B cell (primary cell): ENCODE measurements at regions not wholly inside any gene's neighbourhood (a gene's known extent, or its start where the extent isn't known, plus 50 kb on each side); places are given as distances from the start of the nearest gene placed in this dataset.

Experiments used
- ATAC-seq: fragments of 200-7000 bp; cut with Tn5 transposase; one replicate; pipeline ENCODE4 v1.10.0; 2021; ENCODE audit warnings: low read depth, mild to moderate bottlenecking, moderate number of reproducible peaks, moderate library complexity
- CTCF ChIA-PET: fragments of 350-600 bp; sonication (Branson Sonifier 250); formaldehyde crosslinking; loops from one replicate; lab custom pipeline; 2021; ENCODE audit warnings: antibody characterized with exemption, inconsistent platforms; lab: Charles Lee
- POLR2A ChIA-PET: fragments of 350-600 bp; sonication (Branson Sonifier 250); formaldehyde crosslinking; loops from one replicate; lab custom pipeline; 2021; ENCODE audit warnings: antibody characterized with exemption; lab: Charles Lee
- DNase-seq: peaks from one replicate; pipeline ENCODE4 v3.0.0; 2013
- H2AFZ ChIP-seq: 2 replicates; pipeline ENCODE4 v1.6.1; 2012; ENCODE audit warnings: mild to moderate bottlenecking, low read depth, low read length; ENCODE audit not compliant: insufficient read depth, poor library complexity, severe bottlenecking
- H3K27ac ChIP-seq, 2 donors: 1 replicate in 1 of 2; 2 replicates in 1 of 2; pipeline ENCODE4 v1.5.1; 2012 to 2013; ENCODE audit warnings: low read length in 2 of 2, mild to moderate bottlenecking in 2 of 2, moderate library complexity in 1 of 2
- H3K27me3 ChIP-seq, 4 experiments: fragments of 200-600 bp in 1 of 4; sonication (generic) in 1 of 4; replicated peaks in 1 of 4; 1 replicate in 2 of 4; 2 replicates in 2 of 4; pipeline versions ENCODE4 v1.6.1 to v1.7.0; 2013 to 2016; ENCODE audit warnings: low read length in 3 of 4, mild to moderate bottlenecking in 2 of 4, mixed read lengths in 1 of 4, moderate library complexity in 1 of 4; ENCODE audit not compliant: insufficient read depth in 4 of 4, control insufficient read depth in 3 of 4; ENCODE audit errors: control extremely low read depth in 1 of 4
- H3K36me3 ChIP-seq, 2 experiments: replicated peaks in 1 of 2; 1 replicate in 1 of 2; 2 replicates in 1 of 2; pipeline versions ENCODE4 v1.6.1 to v1.7.1; 2013; ENCODE audit warnings: low read length in 1 of 2; ENCODE audit not compliant: insufficient read depth in 2 of 2, control insufficient read depth in 1 of 2; ENCODE audit errors: control extremely low read depth in 1 of 2, extremely low read depth in 1 of 2
- H3K4me1 ChIP-seq, 2 donors: fragments of 200-600 bp in 1 of 2; sonication (generic) in 1 of 2; 1 replicate in 1 of 2; 2 replicates in 1 of 2; pipeline versions ENCODE4 v1.5.1 to v1.6.1; 2013 to 2017; ENCODE audit warnings: low read length in 2 of 2; ENCODE audit not compliant: control insufficient read depth in 2 of 2, insufficient read depth in 2 of 2
- H3K4me2 ChIP-seq: replicated peaks from 2 replicates; pipeline ENCODE3; 2012; ENCODE audit warnings: mild to moderate bottlenecking, low read depth, low read length; ENCODE audit not compliant: poor library complexity, severe bottlenecking
- H3K4me3 ChIP-seq, 5 experiments: fragments of 200-600 bp in 1 of 5; sonication (generic) in 1 of 5; 1 replicate in 3 of 5; 2 replicates in 2 of 5; pipeline versions ENCODE4 v1.5.1 to v1.7.0; 2011 to 2016; ENCODE audit warnings: low read length in 4 of 5, mild to moderate bottlenecking in 4 of 5, low read depth in 2 of 5, control low read depth in 1 of 5, moderate library complexity in 1 of 5; ENCODE audit not compliant: insufficient read depth in 1 of 5; ENCODE audit errors: control extremely low read depth in 1 of 5, extremely low read depth in 1 of 5
- H3K79me2 ChIP-seq: fragments of 200-600 bp; sonication (generic); one replicate; pipeline ENCODE4 v1.6.0; 2016; ENCODE audit warnings: low read length; ENCODE audit not compliant: control insufficient read depth, insufficient read depth
- H3K9ac ChIP-seq: fragments of 200-600 bp; sonication (generic); 2 replicates; pipeline ENCODE4 v1.6.1; 2017; ENCODE audit warnings: mild to moderate bottlenecking, low read length, moderate library complexity
- H3K9me3 ChIP-seq, 3 donors: one replicate each; pipeline versions ENCODE4 v1.6.1 to v1.7.1; 2013; ENCODE audit warnings: low read length in 2 of 3; ENCODE audit not compliant: control insufficient read depth in 2 of 3, insufficient read depth in 1 of 3; ENCODE audit errors: control extremely low read depth in 1 of 3
- H4K20me1 ChIP-seq: 2 replicates; pipeline ENCODE4 v1.6.0; 2012; ENCODE audit warnings: mild to moderate bottlenecking, low read length; ENCODE audit not compliant: insufficient read depth, control insufficient read depth, poor library complexity, severe bottlenecking
- H3K27ac Mint-ChIP-seq: one replicate; pipeline ENCODE4 v1.8.0; 2021; ENCODE audit warnings: mixed read lengths
- H3K27me3 Mint-ChIP-seq: one replicate; pipeline ENCODE4 v1.8.0; 2021; ENCODE audit warnings: mixed read lengths
- H3K4me1 Mint-ChIP-seq: one replicate; pipeline ENCODE4 v1.8.0; 2021; ENCODE audit warnings: mixed read lengths
- H3K4me3 Mint-ChIP-seq: one replicate; pipeline ENCODE4 v1.8.0; 2021; ENCODE audit warnings: mixed read lengths
- H3K9me3 Mint-ChIP-seq: one replicate; pipeline ENCODE4 v1.8.0; 2022; ENCODE audit warnings: mixed read lengths; ENCODE audit not compliant: insufficient read depth
- EZH2 ChIP-seq: IDR thresholded peaks from 2 replicates; pipeline ENCODE4 v1.6.1; 2012; ENCODE audit warnings: borderline replicate concordance, low read depth, mild to moderate bottlenecking, moderate library complexity, low read length; ENCODE audit not compliant: insufficient read depth, poor library complexity, severe bottlenecking
- WGBS: methylation state at CpG from one replicate; pipeline ENCODE4 v1.1.5; 2013; ENCODE audit warnings: missing lambda C conversion rate; ENCODE audit not compliant: insufficient coverage; 5-methylcytosine and 5-hydroxymethylcytosine counted together
- intact Hi-C: fragments of 100-400 bp; cut with micrococcal nuclease; formaldehyde crosslinking; loops from one replicate; pipeline ENCODE4 v1.10.0; 2022
- TF ChIP-seq, protein P1 (sequence below): fragments of 200-600 bp; IDR thresholded peaks from one replicate; pipeline ENCODE4 v1.8.0; 2022; ENCODE audit warnings: antibody characterized with exemption, mild to moderate bottlenecking

DNA sequence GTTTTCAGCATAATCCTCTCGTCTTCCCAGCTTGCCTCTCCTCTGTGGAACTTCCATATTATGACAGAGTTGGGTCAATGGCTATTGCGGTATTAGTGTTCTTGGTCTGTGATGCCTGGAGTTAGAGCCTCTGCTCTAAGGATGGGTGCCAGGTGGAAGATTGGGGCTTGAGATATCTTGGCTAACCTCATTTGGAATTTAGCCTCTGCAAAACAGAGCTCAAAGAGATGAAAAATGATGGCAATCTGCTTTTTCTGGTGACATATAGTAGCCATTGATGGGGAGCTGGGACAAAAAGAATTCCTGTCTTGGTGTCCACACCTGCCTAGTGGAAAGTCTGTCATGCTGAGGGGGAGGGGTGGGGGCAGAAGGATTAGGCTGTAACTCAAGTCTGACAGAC, 152.1 kb downstream of the RPL10L start:
- H3K9me3 Mint-ChIP-seq = no peaks in the 10 kb centered on the region
- TF ChIP-seq, protein P1, sequence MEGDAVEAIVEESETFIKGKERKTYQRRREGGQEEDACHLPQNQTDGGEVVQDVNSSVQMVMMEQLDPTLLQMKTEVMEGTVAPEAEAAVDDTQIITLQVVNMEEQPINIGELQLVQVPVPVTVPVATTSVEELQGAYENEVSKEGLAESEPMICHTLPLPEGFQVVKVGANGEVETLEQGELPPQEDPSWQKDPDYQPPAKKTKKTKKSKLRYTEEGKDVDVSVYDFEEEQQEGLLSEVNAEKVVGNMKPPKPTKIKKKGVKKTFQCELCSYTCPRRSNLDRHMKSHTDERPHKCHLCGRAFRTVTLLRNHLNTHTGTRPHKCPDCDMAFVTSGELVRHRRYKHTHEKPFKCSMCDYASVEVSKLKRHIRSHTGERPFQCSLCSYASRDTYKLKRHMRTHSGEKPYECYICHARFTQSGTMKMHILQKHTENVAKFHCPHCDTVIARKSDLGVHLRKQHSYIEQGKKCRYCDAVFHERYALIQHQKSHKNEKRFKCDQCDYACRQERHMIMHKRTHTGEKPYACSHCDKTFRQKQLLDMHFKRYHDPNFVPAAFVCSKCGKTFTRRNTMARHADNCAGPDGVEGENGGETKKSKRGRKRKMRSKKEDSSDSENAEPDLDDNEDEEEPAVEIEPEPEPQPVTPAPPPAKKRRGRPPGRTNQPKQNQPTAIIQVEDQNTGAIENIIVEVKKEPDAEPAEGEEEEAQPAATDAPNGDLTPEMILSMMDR = no peak
- no peak for TF ChIP-seq EZH2
- H3K27ac Mint-ChIP-seq = no peak overlapping the region
- no peaks in the 10 kb centered on the region for H3K4me1 Mint-ChIP-seq
- ATAC-seq (no peak), DNase-seq (no peak)
- Histone ChIP-seq H3K79me2 (no peaks in the 10 kb centered on the region), H3K36me3 (no peaks in the 10 kb centered on the region), H4K20me1 (no peaks in the 10 kb centered on the region), H3K4me2 (no peak overlapping the region), H3K27me3 (no peaks in the 10 kb centered on the region), H3K9ac (no peak overlapping the region), H3K9me3 (no peaks in the 10 kb centered on the region), H3K27ac (no peak overlapping the region), H3K4me1 (no peaks in the 10 kb centered on the region), H2AFZ (no peak overlapping the region), H3K4me3 (no peak overlapping the region)
- no peak overlapping the region for H3K4me3 Mint-ChIP-seq
- WGBS = no CpG with 5 or more reads among the region's 2 CpGs
- CTCF ChIA-PET = no interaction called here
- H3K27me3 Mint-ChIP-seq = no peaks in the 10 kb centered on the region
- POLR2A ChIA-PET = no interaction called here
- intact Hi-C loops = no loop called here

DNA sequence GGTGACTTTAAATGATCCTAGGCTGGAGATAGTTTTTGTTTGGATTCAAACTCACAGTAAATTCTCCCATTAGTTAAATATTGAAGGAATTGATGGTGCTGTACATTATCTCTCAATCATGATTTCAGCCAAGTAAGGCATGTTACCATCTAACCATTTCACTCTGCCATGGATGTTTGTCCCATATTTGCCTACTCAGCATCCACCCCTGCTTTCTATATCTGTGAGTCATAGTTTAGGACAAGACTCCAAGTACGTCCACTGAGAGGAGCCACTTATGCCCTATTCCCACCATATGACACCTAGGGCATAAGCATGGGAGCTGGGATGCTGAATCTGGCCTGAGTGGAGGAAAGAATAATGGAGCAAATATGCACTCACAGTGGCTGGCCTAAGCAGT, 155.2 kb downstream of the RPL10L start:
- no peaks in the 10 kb centered on the region for H4K20me1 ChIP-seq
- H3K27ac ChIP-seq = no peak overlapping the region
- no peak overlapping the region for H3K27ac Mint-ChIP-seq
- no peaks in the 10 kb centered on the region for H3K36me3 ChIP-seq
- DNase-seq = no peak
- TF ChIP-seq EZH2 = no peak
- TF ChIP-seq, protein P1 = no peak
- intact Hi-C loops = no loop called here
- no peak overlapping the region for H3K4me3 Mint-ChIP-seq
- no peaks in the 10 kb centered on the region for H3K9me3 ChIP-seq
- H3K27me3 Mint-ChIP-seq = no peaks in the 10 kb centered on the region
- POLR2A ChIA-PET = no interaction called here
- no peaks in the 10 kb centered on the region for H3K4me1 Mint-ChIP-seq
- CTCF ChIA-PET = interaction anchor here (0.6 kb wide), 1 partner anchor 101 kb away, joined by 3 read pairs; no protein-coding TSS in a partner anchor
- no peak overlapping the region for H3K9ac ChIP-seq
- no peak overlapping the region for H3K4me2 ChIP-seq
- no peaks in the 10 kb centered on the region for H3K27me3 ChIP-seq
- no peak overlapping the region for H3K4me3 ChIP-seq
- H3K9me3 Mint-ChIP-seq = no peaks in the 10 kb centered on the region
- no peaks in the 10 kb centered on the region for H3K79me2 ChIP-seq
- WGBS = no CpG with 5 or more reads among the region's 1 CpG
- ATAC-seq = no peak
- H2AFZ ChIP-seq = no peak overlapping the region
- H3K4me1 ChIP-seq = no peaks in the 10 kb centered on the region
